ENCODE measurements at regions not wholly inside any gene's neighbourhood (a gene's known extent, or its start where the extent isn't known, plus 50 kb on each side); places are given as distances from the start of the nearest gene placed in this dataset.
"Not testable (repeated sequence)": the region's sequence is repeated elsewhere in the genome, so short reads cannot be mapped to it uniquely, and the experiment has no call there.

- Histone ChIP-seq H3K9me3 (ENCODE audit: low read depth) (no peaks in the 10 kb centered on the region), H3K4me3 (no peak overlapping the region), H2AFZ (no peak overlapping the region), H3K27ac (no peak overlapping the region), H3K4me1 (ENCODE audit: insufficient read depth) (no peaks in the 10 kb centered on the region), H3K27me3 (no peaks in the 10 kb centered on the region), H3K36me3 (replicated peaks; ENCODE audit: insufficient read depth, low read depth) (no peaks in the 10 kb centered on the region), H3K79me2 (no peaks in the 10 kb centered on the region), H4K20me1 (ENCODE audit: insufficient read depth, poor library complexity, severe bottlenecking) (no peaks in the 10 kb centered on the region), H3K9me2 (replicated peaks; ENCODE audit: insufficient read depth) (no peaks in the 10 kb centered on the region), H3K4me2 (no peak overlapping the region)
- no peak for TF ChIP-seq EZH2 (IDR thresholded peaks at IDR 0.05; ENCODE audit: borderline replicate concordance)
- 83% methylated on average over 1 of the region's 1 CpG for WGBS (ENCODE audit: low lambda C conversion rate, missing lambda C conversion rate)
- DNase-seq (ENCODE audit: low spot score): no peak
Measured at GRCh38 chr6:76506808-76507207, 434.3 kb upstream of the IMPG1 start.

GRCh38 chr6:76495909-76496308 is 423.4 kb upstream of the IMPG1 start:
- WGBS (ENCODE audit: low lambda C conversion rate, missing lambda C conversion rate): 85% methylated on average over 2 of the region's 2 CpGs
- DNase-seq (ENCODE audit: low spot score): no peak

GRCh38 chr6:76491376-76491775 is 418.9 kb upstream of the IMPG1 start:
- not testable (repeated sequence) for H4K20me1 ChIP-seq (ENCODE audit: insufficient read depth, poor library complexity, severe bottlenecking); H3K4me2 ChIP-seq; H3K4me3 ChIP-seq; H3K79me2 ChIP-seq; DNase-seq (ENCODE audit: low spot score); H3K4me1 ChIP-seq (ENCODE audit: insufficient read depth); H3K27me3 ChIP-seq; H2AFZ ChIP-seq; H3K9me3 ChIP-seq (ENCODE audit: low read depth); H3K9me2 ChIP-seq (replicated peaks; ENCODE audit: insufficient read depth); H3K36me3 ChIP-seq (replicated peaks; ENCODE audit: insufficient read depth, low read depth); H3K27ac ChIP-seq
- WGBS (ENCODE audit: low lambda C conversion rate, missing lambda C conversion rate): 68% methylated on average over 3 of the region's 3 CpGs

More at GRCh38 chr6:76495909-76496308, 423.4 kb upstream of the IMPG1 start:
- Histone ChIP-seq H3K4me3 (no peak overlapping the region), H2AFZ (no peak overlapping the region), H3K4me1 (ENCODE audit: insufficient read depth) (no peaks in the 10 kb centered on the region), H3K27me3 (no peaks in the 10 kb centered on the region), H3K9me3 (ENCODE audit: low read depth) (no peaks in the 10 kb centered on the region), H3K9me2 (replicated peaks; ENCODE audit: insufficient read depth) (no peaks in the 10 kb centered on the region), H3K27ac (no peak overlapping the region), H3K4me2 (no peak overlapping the region), H3K36me3 (replicated peaks; ENCODE audit: insufficient read depth, low read depth) (no peaks in the 10 kb centered on the region), H4K20me1 (ENCODE audit: insufficient read depth, poor library complexity, severe bottlenecking) (no peaks in the 10 kb centered on the region), H3K79me2 (no peaks in the 10 kb centered on the region)
- TF ChIP-seq CTCF (IDR thresholded peaks at IDR 0.05; ENCODE audit: poor library complexity): no peak
- no peak for TF ChIP-seq EZH2phosphoT487 (IDR thresholded peaks at IDR 0.05; ENCODE audit: low read depth, severe bottlenecking, unreplicated experiment)
- no peak for TF ChIP-seq EZH2 (IDR thresholded peaks at IDR 0.05; ENCODE audit: borderline replicate concordance)

- no peaks in the 10 kb centered on the region for H4K20me1 ChIP-seq (ENCODE audit: insufficient read depth, poor library complexity, severe bottlenecking)
- no peaks in the 10 kb centered on the region for H3K27me3 ChIP-seq
- H2AFZ ChIP-seq: no peak overlapping the region
- no peaks in the 10 kb centered on the region for H3K9me3 ChIP-seq (ENCODE audit: low read depth)
- no peaks in the 10 kb centered on the region for H3K9me2 ChIP-seq (replicated peaks; ENCODE audit: insufficient read depth)
- no peaks in the 10 kb centered on the region for H3K36me3 ChIP-seq (replicated peaks; ENCODE audit: insufficient read depth, low read depth)
- TF ChIP-seq EZH2phosphoT487 (IDR thresholded peaks at IDR 0.05; ENCODE audit: low read depth, severe bottlenecking, unreplicated experiment): no peak
- no peak for TF ChIP-seq EZH2 (IDR thresholded peaks at IDR 0.05; ENCODE audit: borderline replicate concordance)
- TF ChIP-seq CTCF (IDR thresholded peaks at IDR 0.05; ENCODE audit: poor library complexity): no peak
- no peaks in the 10 kb centered on the region for H3K79me2 ChIP-seq
- no peak overlapping the region for H3K4me3 ChIP-seq
- no peak overlapping the region for H3K27ac ChIP-seq
- H3K4me2 ChIP-seq: no peak overlapping the region
- no peak for DNase-seq (ENCODE audit: low spot score)
- H3K4me1 ChIP-seq (ENCODE audit: insufficient read depth): no peaks in the 10 kb centered on the region
Measured at GRCh38 chr6:76490456-76490855, 418.0 kb upstream of the IMPG1 start.

GRCh38 chr6:76481101-76481500 is 408.6 kb upstream of the IMPG1 start:
- Histone ChIP-seq H3K27ac (no peak overlapping the region), H3K79me2 (no peaks in the 10 kb centered on the region), H4K20me1 (ENCODE audit: insufficient read depth, poor library complexity, severe bottlenecking) (no peaks in the 10 kb centered on the region), H3K4me2 (no peak overlapping the region), H2AFZ (no peak overlapping the region), H3K27me3 (no peaks in the 10 kb centered on the region), H3K36me3 (replicated peaks; ENCODE audit: insufficient read depth, low read depth) (no peaks in the 10 kb centered on the region), H3K9me2 (replicated peaks; ENCODE audit: insufficient read depth) (no peaks in the 10 kb centered on the region), H3K4me3 (no peak overlapping the region), H3K9me3 (ENCODE audit: low read depth) (peaks cover 3% of the 10 kb centered on the region), H3K4me1 (ENCODE audit: insufficient read depth) (no peaks in the 10 kb centered on the region)
- WGBS (ENCODE audit: low lambda C conversion rate, missing lambda C conversion rate): 36% methylated on average over 3 of the region's 3 CpGs
- no peak for DNase-seq (ENCODE audit: low spot score)
- no peak for TF ChIP-seq EZH2 (IDR thresholded peaks at IDR 0.05; ENCODE audit: borderline replicate concordance)
- TF ChIP-seq CTCF (IDR thresholded peaks at IDR 0.05; ENCODE audit: poor library complexity): no peak
- TF ChIP-seq EZH2phosphoT487 (IDR thresholded peaks at IDR 0.05; ENCODE audit: low read depth, severe bottlenecking, unreplicated experiment): no peak

Measured in hepatocyte (in vitro differentiated cells).